Loucy (cell line): ENCODE measurements at regions not wholly inside any gene's neighbourhood (a gene's known extent, or its start where the extent isn't known, plus 50 kb on each side); places are given as distances from the start of the nearest gene placed in this dataset.
A peak's percentile ranks its signal among the peaks of the same experiment; 100 is the strongest.

Experiments
- H2AFZ ChIP-seq: fragments of 200-600 bp; sonication (generic); 2 replicates; pipeline ENCODE4 v1.6.0; 2016; ENCODE audit warnings: antibody characterized with exemption, mild to moderate bottlenecking, low read length, moderate library complexity
- H3F3A ChIP-seq: fragments of 200-600 bp; 2 replicates; pipeline ENCODE4 v1.6.0; 2016; ENCODE audit warnings: antibody characterized with exemption, low read depth, mild to moderate bottlenecking
- H3K27me3 ChIP-seq: fragments of 200-600 bp; sonication (generic); 2 replicates; pipeline ENCODE4 v1.6.1; 2014; ENCODE audit warnings: low read length, mild to moderate bottlenecking; ENCODE audit not compliant: insufficient read depth, poor library complexity, severe bottlenecking
- H3K36me3 ChIP-seq: fragments of 200-600 bp; sonication (generic); 2 replicates; pipeline ENCODE4 v1.6.1; 2016; ENCODE audit warnings: low read length; ENCODE audit not compliant: insufficient read depth
- H3K4me1 ChIP-seq: fragments of 200-600 bp; sonication (generic); 2 replicates; pipeline ENCODE4 v1.5.1; 2014; ENCODE audit warnings: low read length, mild to moderate bottlenecking; ENCODE audit not compliant: insufficient read depth, poor library complexity, severe bottlenecking
- H3K4me2 ChIP-seq: fragments of 200-600 bp; sonication (generic); 2 replicates; pipeline ENCODE4 v1.6.0; 2014; ENCODE audit warnings: antibody characterized with exemption, low read length, low read depth, mild to moderate bottlenecking; ENCODE audit not compliant: poor library complexity, severe bottlenecking
- H3K4me3 ChIP-seq: fragments of 200-600 bp; sonication (generic); 2 replicates; pipeline ENCODE4 v1.5.1; 2014; ENCODE audit warnings: low read length, mild to moderate bottlenecking, mixed read lengths; ENCODE audit not compliant: poor library complexity, severe bottlenecking
- H3K79me2 ChIP-seq: fragments of 200-600 bp; sonication (generic); 2 replicates; pipeline ENCODE4 v1.6.1; 2014; ENCODE audit warnings: low read length; ENCODE audit not compliant: insufficient read depth
- H3K9ac ChIP-seq: fragments of 200-600 bp; sonication (generic); 2 replicates; pipeline ENCODE4 v1.6.0; 2014; ENCODE audit warnings: mild to moderate bottlenecking, low read depth, low read length, moderate library complexity; ENCODE audit not compliant: poor library complexity, severe bottlenecking
- H3K9me2 ChIP-seq: fragments of 200-600 bp; sonication (generic); replicated peaks from 2 replicates; pipeline ENCODE4 v1.6.1; 2016; ENCODE audit warnings: low read depth, low read length, mixed read lengths
- H3K9me3 ChIP-seq: fragments of 200-600 bp; sonication (generic); 2 replicates; pipeline ENCODE4 v1.6.1; 2014; ENCODE audit warnings: mild to moderate bottlenecking, antibody characterized with exemption, low read length, low read depth; ENCODE audit not compliant: insufficient read depth
- H4K20me1 ChIP-seq: fragments of 200-600 bp; sonication (generic); 2 replicates; pipeline ENCODE4 v1.6.0; 2014; ENCODE audit warnings: antibody characterized with exemption, low read length, mild to moderate bottlenecking; ENCODE audit not compliant: insufficient read depth, poor library complexity, severe bottlenecking
- CTCF ChIP-seq: fragments of 200-600 bp; sonication (generic); conservative IDR thresholded peaks from 2 replicates; pipeline ENCODE4 v1.5.1; 2014; ENCODE audit warnings: mild to moderate bottlenecking, antibody characterized with exemption, low read length
- EZH2phosphoT487 ChIP-seq: fragments of 200-600 bp; IDR thresholded peaks from 2 replicates; pipeline ENCODE4 v1.6.1; 2018; ENCODE audit warnings: antibody characterized with exemption, mild to moderate bottlenecking, moderate library complexity, borderline replicate concordance

- 0 out of 2 replicates have a peak overlapping the region, but pooled peaks have one; percentile 35 for H2AFZ ChIP-seq
- H4K20me1 ChIP-seq = no peaks in the 10 kb centered on the region
- H3K4me1 ChIP-seq = no peaks in the 10 kb centered on the region
- H3K79me2 ChIP-seq = no peaks in the 10 kb centered on the region
- no peaks in the 10 kb centered on the region for H3K9me3 ChIP-seq
- H3K9ac ChIP-seq = no peak overlapping the region
- TF ChIP-seq EZH2phosphoT487 = no peak
- no peak for TF ChIP-seq CTCF
- H3K36me3 ChIP-seq = no peaks in the 10 kb centered on the region
- no peak overlapping the region for H3K4me3 ChIP-seq
- no peaks in the 10 kb centered on the region for H3K27me3 ChIP-seq
- no peaks in the 10 kb centered on the region for H3K9me2 ChIP-seq
- H3K4me2 ChIP-seq = no peak overlapping the region
- H3F3A ChIP-seq = no peaks in the 10 kb centered on the region
These were observed 193.1 kb downstream of the SIM1 start for GRCh38 chr6:100271625-100272024.

GRCh38 chr6:100271202-100271601 is 193.5 kb downstream of the SIM1 start:
- Histone ChIP-seq H3K27me3 (no peaks in the 10 kb centered on the region), H4K20me1 (no peaks in the 10 kb centered on the region), H3K36me3 (no peaks in the 10 kb centered on the region), H3K79me2 (no peaks in the 10 kb centered on the region), H3K4me1 (no peaks in the 10 kb centered on the region), H2AFZ (no peak overlapping the region), H3K4me3 (no peak overlapping the region), H3K9me3 (no peaks in the 10 kb centered on the region), H3K9ac (no peak overlapping the region), H3F3A (no peaks in the 10 kb centered on the region), H3K9me2 (no peaks in the 10 kb centered on the region), H3K4me2 (no peak overlapping the region)
- TF ChIP-seq EZH2phosphoT487 (no peak), CTCF (no peak)

GRCh38 chr6:100269189-100269588 is 195.5 kb downstream of the SIM1 start:
- Histone ChIP-seq H4K20me1 (no peaks in the 10 kb centered on the region), H3K36me3 (no peaks in the 10 kb centered on the region), H3K9me2 (no peaks in the 10 kb centered on the region), H3K27me3 (no peaks in the 10 kb centered on the region), H3K9ac (no peak overlapping the region), H3K4me1 (no peaks in the 10 kb centered on the region), H3K9me3 (no peaks in the 10 kb centered on the region), H2AFZ (no peak overlapping the region), H3K79me2 (no peaks in the 10 kb centered on the region), H3F3A (no peaks in the 10 kb centered on the region), H3K4me2 (no peak overlapping the region), H3K4me3 (no peak overlapping the region)
- TF ChIP-seq EZH2phosphoT487 (no peak), CTCF (no peak)
